ENCODE measurements at regions not wholly inside any gene's neighbourhood (a gene's known extent, or its start where the extent isn't known, plus 50 kb on each side); places are given as distances from the start of the nearest gene placed in this dataset.
"Not testable (repeated sequence)": the region's sequence is repeated elsewhere in the genome, so short reads cannot be mapped to it uniquely, and the experiment has no call there.

GRCh38 chr7:68843985-68844384 is 754.3 kb upstream of the AUTS2 start:
- DNase-seq (ENCODE audit: low spot score): not testable (repeated sequence)

GRCh38 chr7:68846811-68847325 is 751.4 kb upstream of the AUTS2 start:
- no peak for DNase-seq (ENCODE audit: low spot score)

- no peak for DNase-seq (ENCODE audit: low spot score)
Measured at GRCh38 chr7:68853254-68853653, 745.0 kb upstream of the AUTS2 start.

GRCh38 chr7:68857571-68857970 is 740.7 kb upstream of the AUTS2 start:
- no peak for DNase-seq (ENCODE audit: low spot score)

- DNase-seq (ENCODE audit: low spot score): no peak
Measured at GRCh38 chr7:68858497-68858896, 739.8 kb upstream of the AUTS2 start.

GRCh38 chr7:68861171-68861570 is 737.1 kb upstream of the AUTS2 start:
- DNase-seq (ENCODE audit: low spot score): no peak

GRCh38 chr7:68862261-68862660 is 736.0 kb upstream of the AUTS2 start:
- no peak for DNase-seq (ENCODE audit: low spot score)

- no peak for DNase-seq (ENCODE audit: low spot score)
Measured at GRCh38 chr7:68862736-68863135, 735.5 kb upstream of the AUTS2 start.

GRCh38 chr7:68865351-68866199 is 732.7 kb upstream of the AUTS2 start:
- no peak for DNase-seq (ENCODE audit: low spot score)

- no peak for DNase-seq (ENCODE audit: low spot score)
Measured at GRCh38 chr7:68866200-68866570, 732.1 kb upstream of the AUTS2 start.

- DNase-seq (ENCODE audit: low spot score): not testable (repeated sequence)
Measured at GRCh38 chr7:68866721-68867120, 731.6 kb upstream of the AUTS2 start.

- no peak for DNase-seq (ENCODE audit: low spot score)
Measured at GRCh38 chr7:68868978-68869377, 729.3 kb upstream of the AUTS2 start.

- no peak for DNase-seq (ENCODE audit: low spot score)
Measured at GRCh38 chr7:68873616-68874015, 724.7 kb upstream of the AUTS2 start.

- no peak for DNase-seq (ENCODE audit: low spot score)
Measured at GRCh38 chr7:68875857-68876256, 722.4 kb upstream of the AUTS2 start.

- DNase-seq (ENCODE audit: low spot score): not testable (repeated sequence)
Measured at GRCh38 chr7:68887116-68887515, 711.2 kb upstream of the AUTS2 start.

- DNase-seq (ENCODE audit: low spot score): no peak
Measured at GRCh38 chr7:68888971-68889385, 709.3 kb upstream of the AUTS2 start.

- no peak for DNase-seq (ENCODE audit: low spot score)
Measured at GRCh38 chr7:68892236-68892635, 706.0 kb upstream of the AUTS2 start.

GRCh38 chr7:68893411-68893810 is 704.9 kb upstream of the AUTS2 start:
- no peak for DNase-seq (ENCODE audit: low spot score)

- not testable (repeated sequence) for DNase-seq (ENCODE audit: low spot score)
Measured at GRCh38 chr7:68899156-68899555, 699.1 kb upstream of the AUTS2 start.

- DNase-seq (ENCODE audit: low spot score): no peak
Measured at GRCh38 chr7:68900096-68900495, 698.2 kb upstream of the AUTS2 start.

GRCh38 chr7:68904630-68905029 is 693.6 kb upstream of the AUTS2 start:
- no peak for DNase-seq (ENCODE audit: low spot score)

- no peak for DNase-seq (ENCODE audit: low spot score)
Measured at GRCh38 chr7:68911754-68912153, 686.5 kb upstream of the AUTS2 start.

GRCh38 chr7:68914006-68914405 is 684.3 kb upstream of the AUTS2 start:
- DNase-seq (ENCODE audit: low spot score): no peak

Measured in AG08396 (cell line).